HEK293 (cell line): ENCODE measurements at regions not wholly inside any gene's neighbourhood (a gene's known extent, or its start where the extent isn't known, plus 50 kb on each side); places are given as distances from the start of the nearest gene placed in this dataset.

Experiments
- CTCF ChIA-PET: fragments of 350-600 bp; formaldehyde crosslinking; extraction: SDS; loops from one replicate; lab custom pipeline; 2021; ENCODE audit warnings: antibody characterized with exemption; lab: Yijun Ruan, JAX
- POLR2A ChIA-PET: fragments of 300-600 bp; formaldehyde crosslinking; extraction: SDS; loops from one replicate; lab custom pipeline; 2020; ENCODE audit warnings: antibody characterized with exemption, inconsistent platforms; lab: Yijun Ruan, JAX
- H3K27ac ChIP-seq: fragments of 200-500 bp; sonication (Bioruptor generic); 2 replicates; pipeline ENCODE4 v1.5.1; 2014; ENCODE audit warnings: low read depth, low read length, control low read depth, inconsistent platforms; ENCODE audit errors: extremely low read depth
- H3K36me3 ChIP-seq, 2 experiments: fragments of 200-500 bp in 1 of 2; sonication (Bioruptor generic) in 1 of 2; 1 replicate in 1 of 2; 2 replicates in 1 of 2; pipeline ENCODE4 v1.5.1; 2014 to 2017; ENCODE audit warnings: inconsistent platforms in 2 of 2, low read length in 2 of 2; ENCODE audit not compliant: control insufficient read depth in 2 of 2, insufficient read depth in 1 of 2
- H3K4me1 ChIP-seq: fragments of 200-500 bp; sonication (Bioruptor generic); 2 replicates; pipeline ENCODE4 v1.5.1; 2014; ENCODE audit warnings: mild to moderate bottlenecking, low read length, inconsistent platforms; ENCODE audit not compliant: control insufficient read depth, insufficient read depth
- H3K4me3 ChIP-seq: 2 replicates; pipeline ENCODE4 v1.5.1; 2011; ENCODE audit warnings: low read depth, mild to moderate bottlenecking, control low read depth, low read length, moderate library complexity
- H3K9me3 ChIP-seq: fragments of 200-500 bp; sonication (Bioruptor generic); 2 replicates; pipeline ENCODE4 v1.5.1; 2014; ENCODE audit warnings: low read depth, low read length, inconsistent platforms; ENCODE audit not compliant: control insufficient read depth, insufficient read depth
- AEBP2 ChIP-seq: fragments of 450-650 bp; formaldehyde crosslinking; IDR thresholded peaks from 2 replicates; pipeline ENCODE4 v1.5.1; 2016; ENCODE audit warnings: missing biosample characterization, missing genetic modification characterization, borderline replicate concordance
- BCL11A ChIP-seq: fragments of 450-650 bp; formaldehyde crosslinking; IDR thresholded peaks from 2 replicates; pipeline ENCODE4 v1.5.1; 2016; ENCODE audit warnings: low read depth, missing biosample characterization, missing genetic modification characterization
- BCL6B ChIP-seq: fragments of 450-650 bp; formaldehyde crosslinking; IDR thresholded peaks from 2 replicates; pipeline ENCODE4 v1.5.1; 2017; ENCODE audit warnings: missing biosample characterization, missing genetic modification characterization
- KLF16 ChIP-seq: fragments of 450-650 bp; formaldehyde crosslinking; IDR thresholded peaks from 2 replicates; pipeline ENCODE4 v1.5.1; 2017; ENCODE audit warnings: missing biosample characterization, missing genetic modification characterization
- PATZ1 ChIP-seq: fragments of 450-650 bp; formaldehyde crosslinking; IDR thresholded peaks from 2 replicates; pipeline ENCODE4 v1.5.1; 2016; ENCODE audit warnings: missing biosample characterization, missing genetic modification characterization
- RBAK ChIP-seq: fragments of 450-650 bp; formaldehyde crosslinking; IDR thresholded peaks from 2 replicates; pipeline ENCODE4 v1.5.1; 2016; ENCODE audit warnings: missing biosample characterization, missing genetic modification characterization
- TSHZ1 ChIP-seq: fragments of 450-650 bp; formaldehyde crosslinking; IDR thresholded peaks from 2 replicates; pipeline ENCODE4 v1.5.1; 2016; ENCODE audit warnings: missing biosample characterization, missing genetic modification characterization, borderline replicate concordance
- ZBTB6 ChIP-seq: fragments of 450-650 bp; formaldehyde crosslinking; IDR thresholded peaks from 2 replicates; pipeline ENCODE4 v1.5.1; 2017; ENCODE audit warnings: missing biosample characterization, missing genetic modification characterization
- ZNF19 ChIP-seq: fragments of 450-650 bp; formaldehyde crosslinking; IDR thresholded peaks from 2 replicates; pipeline ENCODE4; 2016; ENCODE audit warnings: missing biosample characterization, missing genetic modification characterization, low read depth
- ZNF26 ChIP-seq: fragments of 450-650 bp; formaldehyde crosslinking; IDR thresholded peaks from 2 replicates; pipeline ENCODE4 v1.5.1; 2016; ENCODE audit warnings: missing biosample characterization, missing genetic modification characterization
- ZNF280D ChIP-seq: fragments of 450-650 bp; formaldehyde crosslinking; IDR thresholded peaks from 2 replicates; pipeline ENCODE4 v1.5.1; 2016; ENCODE audit warnings: missing biosample characterization, missing genetic modification characterization
- ZNF324 ChIP-seq: fragments of 450-650 bp; formaldehyde crosslinking; IDR thresholded peaks from 2 replicates; pipeline ENCODE4 v1.5.1; 2016; ENCODE audit warnings: missing biosample characterization, missing genetic modification characterization
- ZNF510 ChIP-seq: fragments of 450-650 bp; formaldehyde crosslinking; IDR thresholded peaks from 2 replicates; pipeline ENCODE4 v1.5.1; 2018; ENCODE audit warnings: mild to moderate bottlenecking, missing genetic modification characterization, missing biosample characterization; ENCODE audit not compliant: insufficient replicate concordance
- ZNF514 ChIP-seq: fragments of 450-650 bp; formaldehyde crosslinking; IDR thresholded peaks from 2 replicates; pipeline ENCODE4 v1.5.1; 2016; ENCODE audit warnings: missing biosample characterization, missing genetic modification characterization
- ZNF521 ChIP-seq: fragments of 450-650 bp; formaldehyde crosslinking; IDR thresholded peaks from 2 replicates; pipeline ENCODE4 v1.5.1; 2017; ENCODE audit warnings: missing biosample characterization, mild to moderate bottlenecking, missing genetic modification characterization
- ZNF600 ChIP-seq: fragments of 450-650 bp; formaldehyde crosslinking; IDR thresholded peaks from 2 replicates; pipeline ENCODE4 v1.5.1; 2016; ENCODE audit warnings: missing biosample characterization, missing genetic modification characterization
- ZNF610 ChIP-seq: fragments of 450-650 bp; formaldehyde crosslinking; IDR thresholded peaks from 2 replicates; pipeline ENCODE4 v1.5.1; 2016; ENCODE audit warnings: missing biosample characterization, missing genetic modification characterization, borderline replicate concordance
- ZNF791 ChIP-seq: fragments of 450-650 bp; formaldehyde crosslinking; IDR thresholded peaks from 2 replicates; pipeline ENCODE4 v1.5.1; 2016; ENCODE audit warnings: missing biosample characterization, missing genetic modification characterization

GRCh38 chr12:14058717-14059116 lies 77.3 kb upstream of the GRIN2B start:
- H3K4me3 ChIP-seq = no peak overlapping the region
- ChIA-PET POLR2A (interaction anchor here (0.6 kb wide), 1 partner anchor 11 kb away, joined by 9 read pairs; no protein-coding TSS in a partner anchor), CTCF (interaction anchor here (0.6 kb wide), 1 partner anchor 405 kb away, joined by 4 read pairs; no protein-coding TSS in a partner anchor)
- no peaks in the 10 kb centered on the region for H3K9me3 ChIP-seq
- TF ChIP-seq ZNF510 (tag by site-specific recombination) (no peak), KLF16 (tag by site-specific recombination) (no peak), BCL11A (tag by site-specific recombination) (no peak), ZNF19 (no peak), ZNF791 (tag by site-specific recombination) (no peak), ZBTB6 (tag by site-specific recombination) (no peak), PATZ1 (no peak), ZNF280D (tag by site-specific recombination) (no peak), ZNF610 (tag by site-specific recombination) (no peak), ZNF600 (tag by site-specific recombination) (no peak), ZNF26 (tag by site-specific recombination) (no peak), AEBP2 (tag by site-specific recombination) (no peak), BCL6B (tag by site-specific recombination) (no peak), ZNF514 (tag by site-specific recombination) (no peak), ZNF521 (tag by site-specific recombination) (no peak), RBAK (tag by site-specific recombination) (no peak), TSHZ1 (tag by site-specific recombination) (no peak), ZNF324 (tag by site-specific recombination) (no peak)
- no peaks in the 10 kb centered on the region for H3K4me1 ChIP-seq
- no peaks in the 10 kb centered on the region for H3K36me3 ChIP-seq
- H3K27ac ChIP-seq = no peak overlapping the region
